Activated CD4-positive, alpha-beta T cell treated with anti-CD3 and anti-CD28 coated beads for 24 hours (primary cell): ENCODE measurements at regions not wholly inside any gene's neighbourhood (a gene's known extent, or its start where the extent isn't known, plus 50 kb on each side); places are given as distances from the start of the nearest gene placed in this dataset.
"Not testable (repeated sequence)": the region's sequence is repeated elsewhere in the genome, so short reads cannot be mapped to it uniquely, and the experiment has no call there.

Experiments used
- DNase-seq, 2 donors: peaks; one replicate each; pipeline ENCODE4 v3.0.0-alpha.2; 2020; ENCODE audit warnings: low read depth in 2 of 2

- not testable (repeated sequence) for DNase-seq
Observed at GRCh38 chr9:105022545-105022944, 94.6 kb upstream of the ABCA1 start.

DNA sequence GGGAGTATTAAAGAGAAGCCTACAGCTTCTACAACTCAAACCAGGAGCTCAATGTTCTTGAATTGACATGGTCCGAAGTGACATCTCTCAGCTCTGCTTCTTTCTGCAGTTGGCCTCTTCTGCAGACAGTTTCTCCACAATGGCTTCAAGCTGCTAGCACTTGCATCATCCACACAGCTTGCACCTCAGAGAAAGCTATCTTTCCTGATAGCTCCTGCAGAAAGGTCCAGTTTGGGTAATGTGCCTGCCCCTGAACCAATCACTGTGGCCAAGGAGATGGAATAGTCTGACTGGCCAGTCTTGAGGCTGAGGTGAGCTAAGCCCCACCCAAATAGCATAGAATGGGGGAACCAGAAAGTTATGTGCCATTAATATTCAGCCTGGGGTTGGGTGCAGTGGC is 95.8 kb upstream of the ABCA1 start:
- no peak for DNase-seq

- no peak for DNase-seq
Observed at GRCh38 chr9:105024529-105024928, 96.6 kb upstream of the ABCA1 start.

GRCh38 chr9:105026451-105026850 is 98.5 kb upstream of the ABCA1 start:
- no peak for DNase-seq

DNA sequence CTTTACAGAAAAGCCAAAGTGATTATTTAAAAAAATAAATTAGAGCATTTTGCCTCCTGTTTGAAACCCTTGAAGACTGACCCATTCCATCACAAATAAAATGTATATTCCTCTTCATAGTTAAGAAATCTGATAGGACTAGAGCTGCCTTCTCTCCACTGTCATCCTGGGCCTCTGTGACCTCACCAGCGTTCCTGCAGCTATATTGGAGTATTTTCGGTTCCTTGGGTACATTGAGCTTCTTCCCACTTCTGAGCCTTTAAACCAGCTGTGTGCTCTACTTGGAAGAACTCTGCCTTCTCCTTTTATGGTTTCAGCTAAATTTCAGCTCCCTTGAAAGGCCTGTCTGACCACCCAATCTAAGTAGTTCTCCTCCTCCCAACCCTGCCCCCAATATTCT is 99.1 kb upstream of the ABCA1 start:
- no peak for DNase-seq

DNA sequence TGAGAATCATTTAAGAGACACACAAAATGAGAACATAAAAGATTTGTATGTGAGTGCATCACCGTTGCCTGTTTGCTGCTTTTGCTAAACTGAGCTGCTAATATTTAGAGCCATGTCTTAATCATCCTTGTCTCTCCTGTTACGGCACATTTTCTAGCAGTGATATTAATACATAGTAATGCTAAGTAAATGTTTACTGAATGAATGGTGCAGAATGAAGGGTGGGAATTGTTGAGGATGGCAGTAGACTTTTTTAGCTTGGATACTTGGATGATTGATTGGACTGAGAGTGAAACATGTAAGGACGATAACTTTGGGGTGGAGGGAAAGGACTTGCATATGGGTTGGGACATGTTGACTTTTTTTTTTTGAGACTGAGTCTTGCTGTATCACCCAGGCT is 102.3 kb upstream of the ABCA1 start:
- DNase-seq, result no peak

DNA sequence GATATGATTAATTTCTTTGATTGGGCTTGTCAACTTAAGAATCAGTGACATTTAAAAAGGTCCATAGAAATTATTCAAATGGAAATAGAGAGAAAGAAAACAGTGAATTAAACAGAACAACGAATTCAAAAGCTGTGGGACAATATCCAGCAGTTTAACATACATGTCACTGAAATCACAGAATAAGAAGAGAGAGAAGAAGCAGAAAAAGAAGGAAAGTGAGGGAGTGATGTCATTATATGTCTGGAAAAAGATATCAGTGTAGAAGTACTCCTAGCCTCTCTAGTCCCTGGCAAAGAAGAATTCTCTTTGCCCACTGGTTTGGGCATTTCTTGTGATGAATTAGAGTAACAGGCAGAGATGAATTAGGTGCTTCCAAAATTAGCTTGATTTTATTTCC is 109.2 kb upstream of the ABCA1 start:
- DNase-seq, result no peak

DNA sequence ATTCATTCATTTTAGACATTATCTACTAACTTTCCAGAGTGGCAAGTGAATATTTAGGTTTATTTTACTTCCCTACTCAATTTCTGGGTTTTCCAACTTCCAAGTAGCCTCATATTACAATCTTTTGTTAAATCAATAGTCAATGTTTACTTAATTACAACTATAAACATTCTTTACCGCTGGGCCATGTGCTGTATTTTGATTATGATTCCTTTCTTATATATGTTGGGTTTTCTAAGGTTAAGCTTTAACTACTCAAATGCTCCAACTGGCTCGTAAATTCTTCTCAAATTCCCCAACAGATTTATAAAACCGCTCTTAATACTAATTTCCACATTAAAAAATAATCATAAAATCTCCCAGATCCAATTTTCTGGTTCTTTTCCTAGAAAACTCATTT is 110.1 kb upstream of the ABCA1 start:
- no peak for DNase-seq

- DNase-seq, result no peak
Observed at GRCh38 chr9:105039175-105039799, 111.3 kb upstream of the ABCA1 start.

GRCh38 chr9:105043370-105043936 is 115.5 kb upstream of the ABCA1 start:
- no peak for DNase-seq

DNA sequence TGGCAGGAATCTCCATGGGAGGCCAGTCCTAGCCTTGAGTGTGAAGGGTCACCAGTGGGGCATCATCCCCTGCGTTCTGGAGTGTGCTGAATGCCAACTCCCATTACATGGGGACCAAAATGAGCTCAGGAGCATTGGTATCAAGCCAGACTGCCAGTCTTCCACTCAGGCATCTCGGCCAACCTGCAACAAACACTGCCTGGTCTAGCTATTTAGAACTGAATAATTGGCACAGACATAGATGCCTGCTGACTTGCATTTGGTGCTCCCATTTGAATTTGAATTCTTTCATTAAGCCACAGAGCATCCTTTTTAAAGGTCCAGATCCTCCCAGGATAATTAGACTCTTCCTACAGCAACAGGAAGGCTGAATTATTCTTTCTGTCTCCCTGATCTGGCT is 116.6 kb upstream of the ABCA1 start:
- no peak for DNase-seq

GRCh38 chr9:105046907-105047741 is 119.2 kb upstream of the ABCA1 start:
- DNase-seq, result no peak

DNA sequence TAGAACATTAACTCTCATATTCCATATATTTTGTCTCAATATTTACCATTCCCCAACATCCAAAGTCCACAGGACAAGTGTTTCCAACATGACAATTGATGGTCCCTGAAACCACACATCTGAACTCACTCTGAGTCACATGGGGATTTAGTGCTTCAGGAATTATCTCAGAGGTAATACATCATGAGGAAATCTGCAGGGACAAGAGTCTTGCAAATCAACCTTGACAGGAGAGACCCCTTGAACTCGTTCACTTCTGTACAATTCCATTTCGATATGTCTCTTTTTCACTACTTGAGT is 119.7 kb upstream of the ABCA1 start:
- no peak for DNase-seq

DNA sequence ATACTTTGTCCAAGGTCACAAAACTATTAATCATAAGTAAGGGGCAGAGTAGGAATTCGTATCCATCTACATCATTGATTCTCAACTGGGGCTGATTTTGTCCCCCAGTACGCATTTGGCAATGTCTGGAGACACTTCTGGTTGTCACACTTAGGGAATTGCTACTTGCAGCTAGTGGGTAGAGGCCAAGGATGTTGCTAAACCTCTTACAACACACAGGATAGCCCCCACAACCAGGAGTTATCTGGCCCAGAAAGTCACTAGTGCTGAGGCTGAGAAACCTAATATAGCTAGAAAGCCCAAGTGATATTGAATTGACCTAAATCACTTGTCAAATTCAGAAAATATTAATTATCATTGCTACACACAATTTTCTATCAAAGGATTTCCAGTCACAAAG is 120.4 kb upstream of the ABCA1 start:
- no peak for DNase-seq

DNA sequence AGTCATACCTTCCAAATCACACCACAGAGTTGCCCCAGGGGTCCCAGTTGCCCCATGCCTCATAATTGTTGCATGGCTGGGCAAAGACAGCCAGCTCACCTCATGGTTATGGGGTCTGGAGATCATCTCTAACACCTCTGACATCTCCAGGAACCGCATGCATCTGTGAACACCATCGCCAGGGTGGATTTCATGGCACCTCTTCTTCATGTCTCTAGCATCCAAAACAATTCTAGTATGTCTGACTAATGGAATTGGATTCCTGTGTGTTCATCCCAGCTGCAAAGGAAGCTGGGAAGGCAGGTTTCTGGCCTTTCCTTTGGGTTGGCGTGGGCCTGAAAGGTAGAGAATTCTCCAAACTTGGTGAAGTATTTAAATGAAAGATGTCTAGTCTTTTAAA is 122.3 kb upstream of the ABCA1 start:
- DNase-seq, result no peak

- DNase-seq, result no peak
Observed at GRCh38 chr9:105051897-105052296, 123.9 kb upstream of the ABCA1 start.

- DNase-seq, result no peak
Observed at GRCh38 chr9:105052346-105052745, 124.4 kb upstream of the ABCA1 start.

DNA sequence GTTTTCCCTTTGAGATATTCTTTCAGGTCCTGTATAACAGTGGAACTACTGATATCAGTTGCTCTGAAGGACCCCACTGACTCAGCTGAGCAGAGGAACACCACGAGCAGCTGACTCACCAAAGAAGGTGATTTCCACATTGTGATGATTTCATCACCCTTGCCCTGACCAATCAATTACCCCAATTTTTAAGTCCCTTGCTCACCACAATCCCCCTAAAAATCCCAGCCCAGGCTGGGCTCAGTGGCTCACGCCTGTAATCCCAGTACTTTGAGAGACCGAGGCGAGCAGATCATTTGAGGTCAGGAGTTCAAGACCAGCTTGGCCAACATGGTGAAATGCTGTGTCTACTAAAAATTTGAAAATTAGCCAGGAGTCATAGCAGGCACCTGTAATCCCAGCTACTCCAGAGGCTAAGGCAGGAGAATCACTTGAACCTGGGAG is 125.3 kb upstream of the ABCA1 start:
- DNase-seq, result peak; percentile 21 to 28

GRCh38 chr9:105054491-105054890 is 126.5 kb upstream of the ABCA1 start:
- no peak for DNase-seq

GRCh38 chr9:105055917-105056316 is 128.0 kb upstream of the ABCA1 start:
- no peak for DNase-seq

DNA sequence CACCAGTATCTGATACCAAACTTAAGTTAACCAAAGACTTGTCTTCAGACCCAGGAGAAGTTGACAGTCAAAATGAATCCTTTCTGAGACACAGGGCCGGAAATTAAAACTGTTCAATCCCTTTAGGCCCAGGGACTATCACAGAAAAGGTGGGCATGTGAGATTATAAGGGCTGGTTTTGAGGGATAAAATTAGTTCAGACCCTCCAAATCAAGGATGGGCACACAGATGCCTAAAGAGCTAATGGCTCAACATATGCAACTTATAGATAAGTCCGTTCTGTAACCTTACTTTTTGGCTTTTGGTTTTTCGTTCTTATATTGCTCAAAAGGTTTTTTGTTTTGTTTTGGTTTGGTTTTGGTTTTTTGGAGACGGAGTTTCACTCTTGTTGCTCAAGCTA is 129.6 kb upstream of the ABCA1 start:
- no peak for DNase-seq

- DNase-seq, result no peak
Observed at GRCh38 chr9:105059252-105059651, 131.3 kb upstream of the ABCA1 start.

GRCh38 chr9:105062222-105062855 is 134.4 kb upstream of the ABCA1 start:
- no peak for DNase-seq
